BLaER1 treated with 17β-estradiol and CSF1 and Interleukin-3, amounts not matched to agents 10 nM and 100 nM (cell line): ENCODE measurements at regions not wholly inside any gene's neighbourhood (a gene's known extent, or its start where the extent isn't known, plus 50 kb on each side); places are given as distances from the start of the nearest gene placed in this dataset.

Experiments
- H3K27ac ChIP-seq, 11 experiments: shearing (Covaris generic); formaldehyde crosslinking; 2 replicates each; pipeline ENCODE4 v1.8.1; 2022
- H3K27me3 ChIP-seq, 11 experiments: shearing (Covaris generic); formaldehyde crosslinking; 2 replicates each; pipeline ENCODE4 v1.8.1; 2022
- H3K36me3 ChIP-seq, 11 experiments: shearing (Covaris generic); formaldehyde crosslinking; 2 replicates each; pipeline ENCODE4 v1.8.1; 2022
- H3K4me1 ChIP-seq, 10 experiments: shearing (Covaris generic); formaldehyde crosslinking; 2 replicates each; pipeline ENCODE4 v1.8.1; 2022
- H3K4me2 ChIP-seq, 11 experiments: shearing (Covaris generic); formaldehyde crosslinking; 2 replicates each; pipeline ENCODE4 v1.8.1; 2022
- H3K4me3 ChIP-seq, 10 experiments: shearing (Covaris generic); formaldehyde crosslinking; 2 replicates each; pipeline ENCODE4 v1.8.1; 2022
- H3K9ac ChIP-seq, 11 experiments: shearing (Covaris generic); formaldehyde crosslinking; 2 replicates each; pipeline ENCODE4 v1.8.1; 2022
- H3K9me3 ChIP-seq, 11 experiments: shearing (Covaris generic); formaldehyde crosslinking; replicated peaks in 1 of 11; 2 replicates each; pipeline ENCODE4 v1.8.1; 2022
- H4K20me1 ChIP-seq, 11 experiments: shearing (Covaris generic); formaldehyde crosslinking; 2 replicates each; pipeline ENCODE4 v1.8.1; 2022
- Cebpa-rat ChIP-seq, 11 experiments: shearing (Covaris generic); IDR thresholded peaks; 2 replicates each; pipeline ENCODE4 v1.8.1; 2022

GRCh38 chrX:39577985-39578869 lies 519.5 kb downstream of the BCOR start:
- H3K27ac ChIP-seq: no peak overlapping the region
- peak overlapping the region; percentile 22 to 69 (median 54) for H3K4me2 ChIP-seq
- no peak overlapping the region for H3K4me3 ChIP-seq
- no peaks in the 10 kb centered on the region for H3K27me3 ChIP-seq
- 0 out of 22 replicates have a peak, but pooled peaks cover 0 to 2% (median 0%) of the 10 kb centered on the region in 11 experiments for H3K9me3 ChIP-seq
- peaks cover 11 to 33% (median 19%) of the 10 kb centered on the region in 10 experiments; a peak in 17 of 20 replicates for H3K4me1 ChIP-seq
- TF ChIP-seq Cebpa-rat (IDR thresholded peaks at IDR 0.05): no peak
- no peaks in the 10 kb centered on the region for H3K36me3 ChIP-seq
- no peak overlapping the region for H3K9ac ChIP-seq
- H4K20me1 ChIP-seq: no peaks in the 10 kb centered on the region

- no peak overlapping the region for H3K4me2 ChIP-seq
- peaks cover 0 to 11% (median 0%) of the 10 kb centered on the region in 11 experiments; a peak in 3 of 22 replicates for H3K9me3 ChIP-seq
- no peak overlapping the region for H3K27ac ChIP-seq
- no peak overlapping the region for H3K4me3 ChIP-seq
- H3K27me3 ChIP-seq: no peaks in the 10 kb centered on the region
- H4K20me1 ChIP-seq: no peaks in the 10 kb centered on the region
- H3K9ac ChIP-seq: no peak overlapping the region
- peaks cover 11 to 33% (median 19%) of the 10 kb centered on the region in 10 experiments; a peak in 17 of 20 replicates for H3K4me1 ChIP-seq
- no peak for TF ChIP-seq Cebpa-rat (IDR thresholded peaks at IDR 0.05)
- H3K36me3 ChIP-seq: no peaks in the 10 kb centered on the region
These were observed 517.7 kb downstream of the BCOR start for GRCh38 chrX:39580043-39580442.

- Histone ChIP-seq H3K27ac (no peak overlapping the region), H3K4me1 (peaks cover 11 to 33% (median 19%) of the 10 kb centered on the region in 10 experiments; a peak in 17 of 20 replicates), H3K9me3 (peaks cover 0 to 11% (median 0%) of the 10 kb centered on the region in 11 experiments; a peak in 3 of 22 replicates), H3K36me3 (no peaks in the 10 kb centered on the region), H3K9ac (no peak overlapping the region), H3K4me2 (peak overlapping the region in 2 of 11 experiments; percentile 24 to 34; a peak in 2 of 22 replicates), H3K27me3 (no peaks in the 10 kb centered on the region), H3K4me3 (no peak overlapping the region), H4K20me1 (no peaks in the 10 kb centered on the region)
- no peak for TF ChIP-seq Cebpa-rat (IDR thresholded peaks at IDR 0.05)
These were observed 516.3 kb downstream of the BCOR start for GRCh38 chrX:39581411-39581810.

- no peak for TF ChIP-seq Cebpa-rat (IDR thresholded peaks at IDR 0.05)
These were observed 515.7 kb downstream of the BCOR start for GRCh38 chrX:39582091-39582490.

GRCh38 chrX:39582976-39583375 lies 514.8 kb downstream of the BCOR start:
- peaks cover 0 to 11% (median 0%) of the 10 kb centered on the region in 11 experiments; a peak in 3 of 22 replicates for H3K9me3 ChIP-seq
- no peak for TF ChIP-seq Cebpa-rat (IDR thresholded peaks at IDR 0.05)
- no peak overlapping the region for H3K4me2 ChIP-seq
- H3K9ac ChIP-seq: no peak overlapping the region
- H3K4me3 ChIP-seq: no peak overlapping the region
- H3K36me3 ChIP-seq: no peaks in the 10 kb centered on the region
- H3K4me1 ChIP-seq: peaks cover 10 to 21% (median 17%) of the 10 kb centered on the region in 10 experiments; a peak in 17 of 20 replicates
- H3K27ac ChIP-seq: no peak overlapping the region
- no peaks in the 10 kb centered on the region for H3K27me3 ChIP-seq
- H4K20me1 ChIP-seq: no peaks in the 10 kb centered on the region

More at GRCh38 chrX:39582091-39582490, 515.7 kb downstream of the BCOR start:
- peaks cover 0 to 11% (median 0%) of the 10 kb centered on the region in 11 experiments; a peak in 3 of 22 replicates for H3K9me3 ChIP-seq
- no peaks in the 10 kb centered on the region for H4K20me1 ChIP-seq
- H3K9ac ChIP-seq: no peak overlapping the region
- no peak overlapping the region for H3K27ac ChIP-seq
- no peak overlapping the region for H3K4me3 ChIP-seq
- H3K4me1 ChIP-seq: peaks cover 11 to 30% (median 19%) of the 10 kb centered on the region in 10 experiments; a peak in 17 of 20 replicates
- no peaks in the 10 kb centered on the region for H3K36me3 ChIP-seq
- no peaks in the 10 kb centered on the region for H3K27me3 ChIP-seq
- peak overlapping the region in 8 of 11 experiments; percentile 1 to 45 (median 16); a peak in 10 of 22 replicates for H3K4me2 ChIP-seq

- Histone ChIP-seq H3K4me2 (no peak overlapping the region), H4K20me1 (no peaks in the 10 kb centered on the region)
These were observed 511.9 kb downstream of the BCOR start for GRCh38 chrX:39585808-39586207.

GRCh38 chrX:39586359-39586758 lies 511.4 kb downstream of the BCOR start:
- Histone ChIP-seq H3K27me3 (no peaks in the 10 kb centered on the region), H4K20me1 (no peaks in the 10 kb centered on the region), H3K36me3 (no peaks in the 10 kb centered on the region), H3K27ac (no peak overlapping the region), H3K4me2 (no peak overlapping the region), H3K4me1 (peaks cover 0 to 16% (median 7%) of the 10 kb centered on the region in 10 experiments; a peak in 7 of 20 replicates), H3K9ac (no peak overlapping the region), H3K9me3 (peaks cover 0 to 11% (median 0%) of the 10 kb centered on the region in 11 experiments; a peak in 3 of 22 replicates), H3K4me3 (no peak overlapping the region)
- no peak for TF ChIP-seq Cebpa-rat (IDR thresholded peaks at IDR 0.05)

More at GRCh38 chrX:39585808-39586207, 511.9 kb downstream of the BCOR start:
- Histone ChIP-seq H3K4me1 (peaks cover 0 to 15% (median 7%) of the 10 kb centered on the region in 10 experiments; a peak in 7 of 20 replicates), H3K9me3 (peaks cover 0 to 11% (median 0%) of the 10 kb centered on the region in 11 experiments; a peak in 3 of 22 replicates), H3K36me3 (no peaks in the 10 kb centered on the region), H3K4me3 (no peak overlapping the region), H3K27me3 (no peaks in the 10 kb centered on the region), H3K9ac (no peak overlapping the region), H3K27ac (no peak overlapping the region)
- no peak for TF ChIP-seq Cebpa-rat (IDR thresholded peaks at IDR 0.05)

- no peak overlapping the region for H3K9ac ChIP-seq
- H3K27me3 ChIP-seq: no peaks in the 10 kb centered on the region
- no peak for TF ChIP-seq Cebpa-rat (IDR thresholded peaks at IDR 0.05)
- no peaks in the 10 kb centered on the region for H3K36me3 ChIP-seq
- H3K4me1 ChIP-seq: peaks cover 0 to 9% (median 0%) of the 10 kb centered on the region in 10 experiments; a peak in 2 of 20 replicates
- H3K4me2 ChIP-seq: no peak overlapping the region
- no peak overlapping the region for H3K27ac ChIP-seq
- H3K9me3 ChIP-seq: no peaks in the 10 kb centered on the region
- H4K20me1 ChIP-seq: no peaks in the 10 kb centered on the region
- H3K4me3 ChIP-seq: no peak overlapping the region
These were observed 506.7 kb downstream of the BCOR start for GRCh38 chrX:39591099-39591498.

- TF ChIP-seq Cebpa-rat (IDR thresholded peaks at IDR 0.05): no peak
- no peaks in the 10 kb centered on the region for H3K27me3 ChIP-seq
These were observed 505.0 kb downstream of the BCOR start for GRCh38 chrX:39592776-39593175.

More at GRCh38 chrX:39592776-39593175, 505.0 kb downstream of the BCOR start:
- Histone ChIP-seq H3K27ac (no peak overlapping the region), H3K4me3 (no peak overlapping the region), H3K4me2 (no peak overlapping the region), H3K4me1 (peaks cover 0 to 9% (median 0%) of the 10 kb centered on the region in 10 experiments; a peak in 2 of 20 replicates), H4K20me1 (no peaks in the 10 kb centered on the region), H3K36me3 (no peaks in the 10 kb centered on the region), H3K9me3 (no peaks in the 10 kb centered on the region), H3K9ac (no peak overlapping the region)
